Activated naive CD8-positive, alpha-beta T cell treated with anti-CD3 and anti-CD28 coated beads, Interleukin-2, amount 10 ng/mL, durations not matched to agents 7 days and 5 days (primary cell): ENCODE measurements at regions not wholly inside any gene's neighbourhood (a gene's known extent, or its start where the extent isn't known, plus 50 kb on each side); places are given as distances from the start of the nearest gene placed in this dataset.
"Not testable (repeated sequence)": the region's sequence is repeated elsewhere in the genome, so short reads cannot be mapped to it uniquely, and the experiment has no call there.

ENCODE experiments used
- ATAC-seq: fragments of 150-1000 bp; cut with Tn5 transposase; one replicate; pipeline ENCODE4 v1.10.0; 2021; ENCODE audit warnings: low read depth, moderate library complexity
- POLR2A ChIA-PET: fragments of 350-600 bp; sonication (Branson Sonifier 250); formaldehyde crosslinking; loops from one replicate; lab custom pipeline; 2021; ENCODE audit warnings: antibody characterized with exemption; lab: Charles Lee
- DNase-seq: peaks from one replicate; pipeline ENCODE4 v3.0.0; 2021
- H3K27ac Mint-ChIP-seq: one replicate; pipeline ENCODE4 v1.8.0; 2022; ENCODE audit warnings: mild to moderate bottlenecking, mixed read lengths
- H3K27me3 Mint-ChIP-seq: one replicate; pipeline ENCODE4 v1.8.0; 2022; ENCODE audit warnings: mild to moderate bottlenecking, moderate library complexity, mixed read lengths
- H3K36me3 Mint-ChIP-seq: one replicate; pipeline ENCODE4 v1.8.0; 2021; ENCODE audit warnings: mild to moderate bottlenecking, mixed read lengths
- H3K4me1 Mint-ChIP-seq: one replicate; pipeline ENCODE4 v1.8.0; 2021; ENCODE audit warnings: mixed read lengths
- H3K4me3 Mint-ChIP-seq: one replicate; pipeline ENCODE4 v1.8.0; 2022; ENCODE audit warnings: mild to moderate bottlenecking, moderate library complexity, mixed read lengths
- H3K9me3 Mint-ChIP-seq: one replicate; pipeline ENCODE4 v1.8.0; 2021; ENCODE audit warnings: mixed read lengths

DNA sequence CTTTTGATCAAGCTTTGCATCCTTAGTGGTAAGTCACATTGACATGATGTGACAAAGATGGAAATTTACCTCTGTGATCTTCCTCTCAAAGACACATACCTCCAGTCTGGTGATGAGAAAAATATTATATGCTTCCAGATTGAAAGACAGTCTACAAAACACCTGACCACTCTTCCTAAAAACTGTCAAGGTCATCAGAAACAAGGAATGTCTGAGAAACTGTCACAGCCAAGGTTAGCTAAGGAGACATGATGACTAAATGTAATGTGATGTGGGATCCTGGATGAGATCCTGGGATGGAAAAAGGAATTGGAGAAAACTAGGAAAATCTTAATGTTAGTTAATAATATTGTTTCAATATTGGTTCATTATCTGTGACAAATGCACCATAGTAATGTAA, 226.6 kb upstream of the ST6GAL2 start:
- peaks cover 1% of the 10 kb centered on the region for H3K9me3 Mint-ChIP-seq
- POLR2A ChIA-PET: no interaction called here
- no peak for ATAC-seq
- H3K27ac Mint-ChIP-seq: no peak overlapping the region
- no peaks in the 10 kb centered on the region for H3K36me3 Mint-ChIP-seq
- no peak for DNase-seq
- no peaks in the 10 kb centered on the region for H3K27me3 Mint-ChIP-seq
- no peaks in the 10 kb centered on the region for H3K4me1 Mint-ChIP-seq
- H3K4me3 Mint-ChIP-seq: no peak overlapping the region

GRCh38 chr2:107128381-107128780, 242.4 kb upstream of the ST6GAL2 start:
- Mint-ChIP-seq H3K27me3 (no peaks in the 10 kb centered on the region), H3K9me3 (no peaks in the 10 kb centered on the region), H3K27ac (no peak overlapping the region), H3K4me1 (no peaks in the 10 kb centered on the region), H3K36me3 (no peaks in the 10 kb centered on the region), H3K4me3 (no peak overlapping the region)
- ATAC-seq: no peak
- DNase-seq: no peak
- POLR2A ChIA-PET: no interaction called here

- Mint-ChIP-seq H3K27ac (no peak overlapping the region), H3K4me3 (no peak overlapping the region), H3K36me3 (no peaks in the 10 kb centered on the region), H3K27me3 (peaks cover 2% of the 10 kb centered on the region), H3K4me1 (no peaks in the 10 kb centered on the region), H3K9me3 (no peaks in the 10 kb centered on the region)
- POLR2A ChIA-PET: no interaction called here
- peak; percentile 26 for ATAC-seq
- no peak for DNase-seq
Observed at GRCh38 chr2:107132070-107132469, 246.1 kb upstream of the ST6GAL2 start.

- POLR2A ChIA-PET: no interaction called here
- Mint-ChIP-seq H3K4me3 (no peak overlapping the region), H3K9me3 (peaks cover under 1% of the 10 kb centered on the region), H3K36me3 (no peaks in the 10 kb centered on the region), H3K27me3 (peaks cover 2% of the 10 kb centered on the region), H3K4me1 (no peaks in the 10 kb centered on the region), H3K27ac (no peak overlapping the region)
- ATAC-seq (no peak), DNase-seq (no peak)
Observed at GRCh38 chr2:107132746-107133145, 246.8 kb upstream of the ST6GAL2 start.

DNA sequence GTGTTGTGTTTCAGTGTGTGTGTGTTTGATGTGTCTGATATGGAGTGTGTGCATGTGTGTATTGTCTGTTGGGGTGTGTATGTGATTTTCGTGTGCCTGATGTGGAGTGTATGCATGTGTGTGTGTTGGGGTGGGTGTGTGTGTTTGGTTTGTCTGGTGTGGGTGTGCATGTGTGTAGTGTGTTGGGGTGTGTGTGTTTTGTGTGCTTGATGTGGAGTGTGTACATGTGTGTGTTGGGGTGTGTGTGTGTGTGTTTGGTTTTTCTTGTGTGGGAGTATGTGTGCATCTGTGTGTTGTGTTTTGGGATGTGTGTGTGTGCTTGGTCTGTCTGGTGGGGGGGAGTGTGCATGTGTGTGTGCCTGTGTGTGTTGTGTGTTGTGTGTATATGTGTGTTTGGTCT, 247.4 kb upstream of the ST6GAL2 start:
- POLR2A ChIA-PET: no interaction called here
- peaks cover 2% of the 10 kb centered on the region for H3K27me3 Mint-ChIP-seq

GRCh38 chr2:107136733-107137132, 250.8 kb upstream of the ST6GAL2 start:
- no peak overlapping the region for H3K27ac Mint-ChIP-seq
- H3K4me1 Mint-ChIP-seq: no peaks in the 10 kb centered on the region
- peaks cover 2% of the 10 kb centered on the region for H3K27me3 Mint-ChIP-seq
- ATAC-seq (no peak), DNase-seq (no peak)
- H3K4me3 Mint-ChIP-seq: no peak overlapping the region
- peaks cover 1% of the 10 kb centered on the region for H3K9me3 Mint-ChIP-seq
- POLR2A ChIA-PET: no interaction called here
- H3K36me3 Mint-ChIP-seq: no peaks in the 10 kb centered on the region

More for the DNA sequence above, 247.4 kb upstream of the ST6GAL2 start:
- no peak for ATAC-seq
- DNase-seq: no peak
- Mint-ChIP-seq H3K36me3 (no peaks in the 10 kb centered on the region), H3K27ac (no peak overlapping the region), H3K9me3 (peaks cover 1% of the 10 kb centered on the region), H3K4me1 (no peaks in the 10 kb centered on the region), H3K4me3 (no peak overlapping the region)

DNA sequence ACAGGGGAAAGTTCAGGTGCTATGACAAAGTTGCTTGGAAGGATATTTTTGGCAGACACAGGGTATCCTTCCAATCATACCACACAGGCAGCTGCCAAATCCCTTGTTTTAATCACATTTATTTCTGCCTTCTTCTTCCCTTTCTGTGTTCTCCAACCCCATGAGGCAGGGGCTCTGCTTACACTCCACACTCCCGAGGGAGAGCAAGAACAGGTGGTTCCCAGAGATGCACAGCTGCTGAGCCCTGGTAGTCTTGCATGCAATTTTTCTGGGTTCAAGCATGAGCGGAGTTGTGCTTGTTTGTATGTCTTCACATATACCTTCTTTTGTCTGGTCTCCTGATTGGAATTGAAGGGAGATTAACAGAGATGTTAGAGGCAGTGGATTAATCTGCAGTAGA, 251.7 kb upstream of the ST6GAL2 start:
- Mint-ChIP-seq H3K27ac (no peak overlapping the region), H3K9me3 (peaks cover 3% of the 10 kb centered on the region), H3K36me3 (no peaks in the 10 kb centered on the region), H3K4me3 (no peak overlapping the region), H3K4me1 (no peaks in the 10 kb centered on the region), H3K27me3 (peaks cover 2% of the 10 kb centered on the region)
- DNase-seq (no peak), ATAC-seq (no peak)
- POLR2A ChIA-PET: no interaction called here

GRCh38 chr2:107146181-107146580, 260.2 kb upstream of the ST6GAL2 start:
- POLR2A ChIA-PET: no interaction called here
- no peak for DNase-seq
- H3K4me1 Mint-ChIP-seq: no peaks in the 10 kb centered on the region
- H3K4me3 Mint-ChIP-seq: no peak overlapping the region
- no peaks in the 10 kb centered on the region for H3K27me3 Mint-ChIP-seq
- peaks cover 4% of the 10 kb centered on the region for H3K9me3 Mint-ChIP-seq
- ATAC-seq: no peak
- H3K36me3 Mint-ChIP-seq: no peaks in the 10 kb centered on the region
- H3K27ac Mint-ChIP-seq: no peak overlapping the region

DNA sequence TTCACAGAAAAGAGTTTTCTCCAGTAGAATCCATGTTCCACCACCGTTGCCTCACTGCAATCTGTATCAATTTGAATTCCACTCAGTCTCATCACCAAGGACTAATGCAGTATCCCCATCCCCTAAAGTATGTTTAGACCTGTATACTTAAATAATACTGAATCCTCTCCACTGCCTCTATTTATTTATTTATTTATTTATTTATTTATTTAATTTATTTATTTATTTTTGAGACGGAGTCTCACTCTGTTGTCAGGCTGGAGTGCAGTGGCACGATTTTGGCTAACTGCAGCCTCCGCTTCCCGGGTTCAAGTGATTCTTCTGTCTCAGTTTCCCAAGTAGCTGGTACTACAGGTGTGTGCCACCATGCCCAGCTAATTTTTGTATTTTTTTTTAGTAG, 260.7 kb upstream of the ST6GAL2 start:
- POLR2A ChIA-PET, ATAC-seq, H3K27ac Mint-ChIP-seq, DNase-seq, H3K4me1 Mint-ChIP-seq, H3K36me3 Mint-ChIP-seq, H3K4me3 Mint-ChIP-seq, H3K9me3 Mint-ChIP-seq, H3K27me3 Mint-ChIP-seq: not testable (repeated sequence)

GRCh38 chr2:107148055-107148454, 262.1 kb upstream of the ST6GAL2 start:
- Mint-ChIP-seq H3K36me3 (no peaks in the 10 kb centered on the region), H3K27me3 (no peaks in the 10 kb centered on the region), H3K9me3 (peaks cover under 1% of the 10 kb centered on the region), H3K4me3 (no peak overlapping the region), H3K4me1 (no peaks in the 10 kb centered on the region), H3K27ac (no peak overlapping the region)
- POLR2A ChIA-PET: no interaction called here
- ATAC-seq (no peak), DNase-seq (no peak)

- POLR2A ChIA-PET: no interaction called here
- H3K4me1 Mint-ChIP-seq: no peaks in the 10 kb centered on the region
- DNase-seq (no peak), ATAC-seq (no peak)
- no peak overlapping the region for H3K4me3 Mint-ChIP-seq
- no peaks in the 10 kb centered on the region for H3K27me3 Mint-ChIP-seq
- H3K27ac Mint-ChIP-seq: no peak overlapping the region
- H3K9me3 Mint-ChIP-seq: no peaks in the 10 kb centered on the region
- H3K36me3 Mint-ChIP-seq: no peaks in the 10 kb centered on the region
Observed at GRCh38 chr2:107148496-107148895, 262.5 kb upstream of the ST6GAL2 start.

DNA sequence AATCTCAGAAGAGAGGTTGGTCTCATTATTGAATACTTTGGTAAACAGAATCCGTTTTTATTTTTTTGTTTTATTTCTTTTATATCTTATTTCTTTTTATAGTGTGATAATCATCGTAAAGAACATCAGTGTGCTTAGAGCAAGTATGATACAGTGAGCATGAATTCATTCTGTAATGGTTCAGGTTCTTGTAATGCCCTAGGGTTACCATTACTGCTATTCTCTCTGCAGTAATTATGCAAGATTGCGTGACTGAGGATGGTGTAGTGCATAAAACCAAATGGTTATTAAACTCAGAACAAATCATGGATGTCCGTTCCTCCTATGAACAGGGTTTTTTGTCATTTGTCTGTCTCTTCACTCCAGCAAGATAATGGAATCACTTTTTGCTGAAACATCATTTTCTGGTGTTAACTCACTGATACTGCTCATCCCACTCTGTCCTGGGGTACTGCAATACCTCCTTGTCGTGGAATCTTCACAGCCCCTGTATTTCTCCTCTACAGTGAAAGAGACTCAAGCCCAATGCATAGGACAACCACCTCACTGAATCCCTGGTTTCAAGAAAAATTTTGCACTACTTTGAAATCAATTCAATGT, 274.8 kb upstream of the ST6GAL2 start:
- H3K36me3 Mint-ChIP-seq: no peaks in the 10 kb centered on the region
- DNase-seq: no peak
- no peak overlapping the region for H3K4me3 Mint-ChIP-seq
- POLR2A ChIA-PET: no interaction called here
- no peak overlapping the region for H3K27ac Mint-ChIP-seq
- H3K27me3 Mint-ChIP-seq: no peaks in the 10 kb centered on the region
- no peak for ATAC-seq
- no peaks in the 10 kb centered on the region for H3K9me3 Mint-ChIP-seq
- no peaks in the 10 kb centered on the region for H3K4me1 Mint-ChIP-seq

DNA sequence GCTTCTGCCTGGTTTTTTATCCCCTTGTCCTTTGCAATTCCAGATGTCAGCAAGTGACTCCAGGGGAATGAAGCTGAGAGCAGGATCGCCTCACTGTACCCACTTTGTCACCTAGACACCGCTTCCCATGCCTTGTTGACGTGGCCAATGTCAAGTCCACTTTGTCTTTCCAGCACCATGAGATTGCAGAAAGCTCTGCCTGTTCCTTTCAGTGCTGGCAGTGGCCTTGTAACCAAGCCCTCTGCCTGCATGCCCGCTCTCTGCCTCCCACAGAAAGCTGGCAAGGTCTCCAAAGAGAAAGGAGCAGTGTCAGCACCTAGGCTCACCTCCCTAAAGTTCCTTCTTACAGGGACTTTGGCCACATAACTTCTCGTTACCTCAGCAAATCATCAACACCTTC, 282.2 kb upstream of the ST6GAL2 start:
- POLR2A ChIA-PET: no interaction called here
- ATAC-seq (no peak), DNase-seq (no peak)
- Mint-ChIP-seq H3K4me3 (no peak overlapping the region), H3K36me3 (no peaks in the 10 kb centered on the region), H3K27ac (no peak overlapping the region), H3K4me1 (no peaks in the 10 kb centered on the region), H3K27me3 (no peaks in the 10 kb centered on the region), H3K9me3 (peaks cover 2% of the 10 kb centered on the region)

- no peaks in the 10 kb centered on the region for H3K36me3 Mint-ChIP-seq
- H3K4me3 Mint-ChIP-seq: no peak overlapping the region
- no peaks in the 10 kb centered on the region for H3K27me3 Mint-ChIP-seq
- DNase-seq (no peak), ATAC-seq (no peak)
- POLR2A ChIA-PET: no interaction called here
- no peak overlapping the region for H3K27ac Mint-ChIP-seq
- H3K9me3 Mint-ChIP-seq: no peaks in the 10 kb centered on the region
- H3K4me1 Mint-ChIP-seq: no peaks in the 10 kb centered on the region
Observed at GRCh38 chr2:107174171-107174570, 288.2 kb upstream of the ST6GAL2 start.

GRCh38 chr2:107182981-107183380, 297.0 kb upstream of the ST6GAL2 start:
- no peaks in the 10 kb centered on the region for H3K27me3 Mint-ChIP-seq
- ATAC-seq (no peak), DNase-seq (no peak)
- no peaks in the 10 kb centered on the region for H3K4me1 Mint-ChIP-seq
- no peaks in the 10 kb centered on the region for H3K36me3 Mint-ChIP-seq
- no peak overlapping the region for H3K27ac Mint-ChIP-seq
- POLR2A ChIA-PET: no interaction called here
- no peaks in the 10 kb centered on the region for H3K9me3 Mint-ChIP-seq
- H3K4me3 Mint-ChIP-seq: no peak overlapping the region
